HG02678 (cell line): ENCODE measurements at regions not wholly inside any gene's neighbourhood (a gene's known extent, or its start where the extent isn't known, plus 50 kb on each side); places are given as distances from the start of the nearest gene placed in this dataset.
"Not testable (repeated sequence)": the region's sequence is repeated elsewhere in the genome, so short reads cannot be mapped to it uniquely, and the experiment has no call there.

ENCODE experiments used
- ATAC-seq: cut with Tn5 transposase; IDR thresholded peaks from one replicate; pipeline ENCODE4 v1.9.1; 2021; ENCODE audit warnings: mild to moderate bottlenecking, moderate library complexity; ENCODE audit not compliant: unreplicated experiment

DNA sequence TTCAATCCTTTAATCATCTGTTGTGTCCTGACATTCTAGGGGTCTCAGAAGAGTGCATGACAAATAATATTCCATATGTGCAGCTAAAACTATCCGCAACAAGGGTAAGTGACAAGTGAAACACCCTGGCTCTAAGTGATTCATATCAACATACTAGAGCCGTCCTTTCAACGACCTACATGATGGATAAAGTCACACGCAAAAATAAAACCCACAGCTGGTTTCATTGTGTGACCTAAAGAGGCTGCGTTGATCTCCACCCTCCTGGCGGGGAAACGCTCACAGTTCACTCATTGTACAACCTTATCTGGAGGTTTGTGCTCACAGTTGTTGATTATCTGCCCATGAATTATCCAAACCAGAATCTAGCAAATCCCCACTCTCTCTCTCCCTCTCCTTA lies 365.3 kb upstream of the PKN2 start:
- ATAC-seq = no peak

DNA sequence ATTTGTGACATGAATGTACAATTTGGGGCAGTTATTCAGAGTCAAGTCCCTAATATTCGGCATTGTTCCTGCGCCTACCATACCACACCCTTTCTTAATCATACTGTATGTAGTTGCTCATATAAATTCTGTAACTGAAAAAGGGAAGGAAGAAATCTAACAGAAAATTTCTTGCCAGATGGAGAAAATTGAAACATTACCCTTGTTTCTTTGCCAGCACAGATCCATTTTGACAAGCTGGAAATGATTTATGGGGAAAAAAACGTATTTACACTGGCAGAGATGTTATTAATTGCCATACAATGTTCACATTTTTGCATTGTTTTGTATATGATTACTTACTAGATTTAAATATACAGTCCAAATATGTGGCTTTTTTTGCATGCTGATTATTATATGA lies 363.8 kb upstream of the PKN2 start:
- ATAC-seq = no peak

DNA sequence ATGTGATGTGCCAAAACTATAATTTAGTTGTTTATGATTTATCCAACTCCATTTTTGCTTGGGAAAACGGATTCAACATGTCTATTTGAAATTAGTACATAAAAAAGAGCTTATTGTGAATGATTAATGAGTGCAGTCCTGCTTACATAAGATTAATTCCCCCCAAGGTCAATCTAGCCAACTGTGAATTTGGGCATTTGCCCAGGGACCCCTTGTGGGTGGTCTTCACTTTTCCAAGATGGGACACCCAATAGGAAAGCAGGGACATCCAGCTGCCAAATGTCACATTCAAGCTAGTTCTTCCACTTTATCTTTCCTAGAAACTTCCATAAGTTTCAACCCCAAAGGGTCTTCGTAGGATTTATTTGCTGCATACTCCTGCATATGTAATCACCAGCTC lies 362.4 kb upstream of the PKN2 start:
- ATAC-seq = no peak

DNA sequence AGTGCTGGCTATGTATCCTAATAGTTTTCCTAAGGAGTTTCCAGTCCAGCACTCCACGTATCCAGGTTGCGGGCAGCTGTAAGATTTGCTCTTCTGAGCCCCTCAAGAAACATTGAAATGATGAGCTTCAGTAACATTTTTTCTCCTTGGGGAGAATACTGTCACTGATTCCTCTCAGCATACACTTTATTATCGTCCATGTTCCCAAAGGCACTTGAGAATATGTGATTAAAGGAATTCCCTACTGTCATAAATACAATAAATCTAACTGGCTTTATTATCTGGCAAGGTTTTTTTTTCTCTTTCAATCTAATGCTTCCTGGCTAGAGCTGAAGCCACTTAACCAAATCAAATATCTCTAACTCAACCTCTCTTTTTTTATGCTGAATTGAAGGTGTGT lies 359.2 kb upstream of the PKN2 start:
- ATAC-seq = no peak

DNA sequence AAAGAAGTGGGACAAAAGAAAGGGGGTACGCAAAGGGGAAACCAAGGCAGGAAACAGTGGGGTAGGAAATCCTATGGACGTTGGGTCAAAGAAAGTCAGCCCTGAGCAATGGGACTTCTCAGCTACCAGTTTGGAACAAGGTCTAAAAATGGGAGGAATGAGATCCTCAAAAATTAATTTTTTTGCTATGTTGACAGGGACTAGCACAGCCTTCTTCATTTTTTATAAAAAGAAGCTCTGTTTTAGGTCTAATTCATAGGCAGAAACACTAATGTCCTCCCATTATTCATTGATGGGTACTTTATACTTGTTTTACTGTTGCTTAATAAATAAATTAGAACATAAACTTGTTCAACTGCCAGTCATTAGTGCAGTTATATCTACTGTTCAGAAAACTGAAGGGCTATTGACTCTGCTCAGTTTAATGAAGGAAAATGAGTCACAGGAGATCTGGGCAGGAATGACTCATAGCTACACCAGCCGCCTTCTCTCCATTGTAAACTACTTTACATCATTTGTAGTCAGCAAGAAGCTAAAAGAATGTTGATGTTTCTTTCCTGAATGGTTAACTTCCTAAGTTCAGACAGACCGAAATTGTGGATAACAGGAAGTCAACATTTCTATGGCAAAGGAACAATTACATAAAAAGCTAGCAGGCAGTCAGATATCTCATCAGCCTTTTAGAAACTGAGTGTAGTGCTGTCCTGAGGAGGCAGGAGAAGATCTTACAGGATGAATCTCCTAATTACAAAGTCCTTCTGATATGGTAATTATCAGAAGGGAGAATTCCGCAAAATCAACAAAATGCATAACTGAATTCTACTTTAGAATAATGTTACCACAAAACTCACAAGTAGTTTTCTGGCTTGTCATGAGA lies 356.4 kb upstream of the PKN2 start:
- ATAC-seq = no peak

DNA sequence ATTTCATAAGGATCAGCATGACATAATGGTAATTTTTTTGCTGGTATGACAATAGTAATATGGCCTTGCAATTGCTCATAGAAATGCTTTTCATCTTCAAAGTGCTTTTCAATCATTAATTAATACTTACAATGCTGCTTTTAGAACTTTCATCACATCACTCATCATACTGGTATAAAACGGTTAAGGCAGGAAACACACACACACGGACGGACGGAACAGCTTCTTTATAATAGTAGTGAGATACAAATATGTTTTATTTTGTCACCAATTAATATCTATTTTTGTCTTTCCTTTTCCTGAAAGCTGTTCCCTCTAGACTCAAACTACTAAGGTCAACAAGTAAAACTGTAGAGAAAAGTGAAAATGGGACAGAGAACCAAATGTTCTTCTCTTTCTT lies 353.9 kb upstream of the PKN2 start:
- no peak for ATAC-seq

DNA sequence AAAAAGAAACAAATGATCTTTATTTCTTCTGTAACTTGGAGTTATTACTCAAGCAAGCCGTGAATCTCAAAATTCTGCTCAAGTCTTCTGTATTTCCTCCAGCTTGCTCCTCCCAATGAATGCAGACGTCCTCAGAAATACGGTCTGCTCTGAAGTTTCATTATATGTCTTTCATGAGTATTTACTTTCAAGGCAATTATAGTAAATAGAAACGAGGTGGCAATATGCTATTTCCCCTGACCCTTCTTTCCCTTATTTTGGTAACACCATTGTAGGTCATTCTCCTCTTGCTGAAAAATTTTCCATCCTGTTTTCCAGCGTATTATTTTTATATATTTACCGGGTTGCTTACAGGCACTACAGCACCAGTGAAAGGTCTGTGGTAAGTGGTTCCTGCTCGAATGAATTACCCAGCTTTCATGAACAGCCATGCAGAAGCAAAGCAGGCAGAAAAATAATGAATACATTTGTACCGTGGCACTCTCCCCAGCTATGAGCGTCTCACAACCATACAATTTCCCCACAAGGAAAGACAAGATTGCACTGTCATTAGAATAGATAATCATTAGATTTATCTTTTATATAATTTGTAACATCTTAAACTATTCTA lies 350.9 kb upstream of the PKN2 start:
- no peak for ATAC-seq

DNA sequence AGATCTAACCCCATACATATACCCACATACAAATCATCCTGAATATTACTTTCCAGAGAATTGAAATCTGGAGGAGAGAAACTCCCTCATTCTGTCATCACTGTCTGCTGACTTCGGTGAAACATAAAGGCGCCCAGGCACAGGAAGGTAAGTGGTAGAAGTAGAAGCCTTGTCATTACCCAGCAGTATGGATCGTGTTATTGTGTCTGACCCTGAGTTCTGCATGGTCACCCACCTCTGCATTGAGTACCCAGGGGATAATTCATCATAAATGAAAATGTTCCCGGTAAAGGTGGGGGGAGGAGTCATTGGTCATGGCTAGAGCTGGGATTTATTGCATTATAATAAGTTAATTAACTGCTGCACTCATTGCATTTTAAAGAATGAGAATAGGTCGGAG lies 342.6 kb upstream of the PKN2 start:
- no peak for ATAC-seq

DNA sequence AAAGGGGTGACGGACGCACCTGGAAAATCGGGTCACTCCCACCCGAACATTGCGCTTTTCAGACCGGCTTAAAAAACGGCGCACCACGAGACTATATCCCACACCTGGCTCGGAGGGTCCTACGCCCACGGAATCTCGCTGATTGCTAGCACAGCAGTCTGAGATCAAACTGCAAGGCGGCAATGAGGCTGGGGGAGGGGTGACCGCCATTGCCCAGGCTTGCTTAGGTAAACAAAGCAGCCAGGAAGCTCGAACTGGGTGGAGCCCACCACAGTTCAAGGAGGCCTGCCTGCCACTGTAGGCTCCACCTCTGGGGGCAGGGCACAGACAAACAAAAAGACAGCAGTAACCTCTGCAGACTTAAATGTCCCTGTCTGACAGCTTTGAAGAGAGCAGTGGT lies 342.0 kb upstream of the PKN2 start:
- not testable (repeated sequence) for ATAC-seq

DNA sequence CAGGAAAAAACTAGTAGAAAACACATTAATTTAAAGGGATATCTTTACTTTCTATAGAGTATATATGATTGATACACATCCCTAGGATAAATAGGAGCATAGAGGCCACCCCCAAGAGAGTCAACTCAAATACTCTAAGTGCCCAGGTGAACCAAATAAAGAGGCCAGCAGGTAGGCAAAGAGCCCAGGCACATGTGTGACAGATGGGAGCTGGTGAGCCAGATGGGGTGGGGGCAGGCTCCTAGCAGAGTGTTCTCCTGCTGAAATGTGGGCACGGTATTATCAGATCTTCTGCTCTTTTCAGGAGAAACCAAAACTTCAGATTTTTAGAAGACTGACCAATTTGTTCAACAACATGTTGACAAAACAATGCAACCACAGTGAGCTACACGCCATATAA lies 333.4 kb upstream of the PKN2 start:
- no peak for ATAC-seq

DNA sequence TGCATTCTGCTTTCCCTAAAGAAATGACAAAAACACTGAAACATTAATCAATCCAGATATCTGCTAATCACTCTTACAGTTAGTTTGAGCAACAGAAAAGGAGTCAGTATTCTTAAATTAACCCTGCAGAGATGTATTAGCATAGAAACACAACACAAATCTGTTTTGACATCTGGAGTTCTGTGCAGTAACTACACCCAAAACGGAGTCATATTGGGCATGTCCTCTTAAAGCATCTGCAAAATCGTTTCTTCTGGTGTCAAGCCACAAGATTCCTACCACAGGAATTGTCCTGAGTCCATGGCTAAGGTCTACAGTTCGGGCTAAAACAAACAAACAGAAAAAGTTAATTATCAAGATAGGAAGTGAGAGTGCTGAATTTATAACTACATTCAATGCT lies 332.1 kb upstream of the PKN2 start:
- ATAC-seq = no peak

DNA sequence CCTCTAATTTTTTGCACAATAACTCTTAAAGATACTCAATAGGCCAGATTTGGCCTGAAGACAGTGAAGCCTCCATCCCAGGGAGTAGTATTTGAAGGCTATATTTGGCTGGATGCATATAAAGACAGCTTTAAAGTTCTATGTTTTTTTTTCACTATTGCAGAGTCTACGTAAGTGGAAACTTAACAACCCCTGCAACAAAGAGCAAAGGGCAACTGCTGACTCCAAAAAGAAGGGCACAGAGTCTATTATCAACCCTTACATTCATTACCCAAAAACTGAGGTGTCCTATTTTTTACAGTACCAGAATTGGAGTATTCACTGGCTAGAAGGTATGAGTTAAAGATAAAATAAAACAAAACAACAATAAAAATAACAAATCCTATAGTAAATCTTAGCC lies 329.8 kb upstream of the PKN2 start:
- no peak for ATAC-seq

DNA sequence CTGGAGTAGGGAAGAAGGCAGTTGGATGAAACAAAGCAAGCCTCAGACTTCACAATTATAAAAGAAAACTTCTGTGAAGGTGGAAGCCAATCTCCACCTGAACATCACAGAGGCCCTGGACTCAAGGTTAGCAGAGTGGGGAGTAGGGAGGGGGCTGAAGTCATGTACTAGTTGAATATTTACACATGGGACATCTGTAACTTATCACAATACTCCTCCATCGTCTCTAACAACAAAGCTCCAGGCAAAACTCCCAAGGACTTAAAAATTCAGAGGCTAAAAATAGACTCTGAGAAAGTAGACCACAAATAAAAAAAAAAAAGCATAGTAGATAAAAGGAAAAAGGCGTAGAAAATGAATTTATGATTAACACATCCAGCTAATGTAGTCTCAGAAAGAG lies 326.3 kb upstream of the PKN2 start:
- no peak for ATAC-seq

DNA sequence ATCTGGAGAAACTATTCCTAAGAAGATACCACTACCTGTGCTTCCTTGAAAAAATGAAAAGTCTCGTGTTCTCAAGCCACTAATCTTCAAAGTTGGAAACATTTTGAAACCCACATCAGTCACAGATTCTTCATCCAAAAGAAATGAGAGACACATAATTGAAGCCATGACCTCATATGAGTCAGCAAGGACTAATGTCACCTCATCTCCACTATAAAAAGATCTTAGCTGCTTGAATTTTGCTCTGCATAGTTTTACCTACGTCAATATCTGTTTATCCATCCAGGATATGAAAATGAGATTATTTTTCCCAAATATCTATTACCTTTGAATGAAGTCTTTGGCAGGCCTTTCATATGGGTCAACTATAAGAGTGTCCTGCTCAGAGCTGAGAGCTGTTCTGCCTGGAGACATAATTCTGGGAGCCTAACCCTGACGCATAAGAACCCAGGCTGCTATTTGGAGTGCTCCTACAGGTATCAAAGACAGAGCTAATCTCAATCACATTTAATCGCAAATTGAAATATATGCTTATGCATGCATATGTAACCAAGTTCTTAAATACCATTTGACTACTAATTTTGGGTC lies 312.5 kb upstream of the PKN2 start:
- ATAC-seq = no peak

DNA sequence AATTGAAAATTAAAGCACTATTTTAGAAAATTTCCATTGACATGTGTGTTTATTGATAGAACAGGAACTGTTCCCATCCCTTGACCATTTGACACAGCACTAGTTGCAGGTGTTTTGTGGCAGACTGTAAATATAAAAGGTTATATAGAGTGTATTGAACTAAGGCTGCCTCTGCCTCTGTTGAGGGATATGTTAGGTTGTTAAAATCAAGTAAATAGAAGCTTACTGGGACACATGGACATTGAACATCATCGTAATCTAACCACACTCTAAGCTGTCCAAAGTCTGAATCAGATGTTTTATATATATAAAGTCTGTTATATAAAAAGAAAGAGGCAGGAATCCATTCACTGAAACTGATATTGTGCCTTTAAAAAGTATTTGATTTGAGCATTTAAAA lies 308.1 kb upstream of the PKN2 start:
- ATAC-seq = no peak

DNA sequence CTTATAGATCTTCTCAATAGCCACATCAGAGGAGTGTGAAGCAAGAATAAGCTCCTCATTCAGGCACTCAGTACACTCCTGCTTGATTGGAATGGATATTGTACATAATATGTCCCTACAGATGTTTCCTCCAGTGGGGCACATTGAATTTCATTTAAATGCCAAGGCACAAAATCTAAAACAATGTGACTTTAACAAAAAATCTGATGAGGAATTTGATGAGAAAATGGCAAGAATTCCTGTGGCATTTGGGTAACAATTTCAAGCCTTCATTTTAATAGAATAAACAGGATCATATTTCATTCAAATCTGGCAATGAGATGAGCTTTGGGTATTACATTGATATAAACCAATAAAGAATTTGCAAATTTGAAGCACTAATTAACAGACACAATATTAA lies 307.7 kb upstream of the PKN2 start:
- no peak for ATAC-seq

DNA sequence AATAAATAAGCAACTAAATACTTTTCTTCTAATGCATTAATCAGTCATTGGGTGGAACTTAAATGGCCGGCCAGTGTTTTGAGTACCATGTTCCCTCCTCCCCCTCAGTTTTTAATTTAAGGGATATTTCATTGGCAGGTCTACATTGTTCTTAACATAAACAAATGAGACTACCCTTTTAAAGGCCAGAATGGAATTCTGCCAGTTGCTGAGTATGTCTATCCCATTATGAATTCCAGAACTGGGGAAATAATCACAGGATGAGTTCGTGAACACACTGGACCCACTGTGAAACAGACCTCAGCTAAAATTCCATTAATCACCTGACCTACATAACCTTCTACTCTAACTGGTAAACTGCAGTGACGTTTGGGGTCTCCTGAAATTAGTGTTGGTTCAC lies 305.5 kb upstream of the PKN2 start:
- ATAC-seq = no peak

DNA sequence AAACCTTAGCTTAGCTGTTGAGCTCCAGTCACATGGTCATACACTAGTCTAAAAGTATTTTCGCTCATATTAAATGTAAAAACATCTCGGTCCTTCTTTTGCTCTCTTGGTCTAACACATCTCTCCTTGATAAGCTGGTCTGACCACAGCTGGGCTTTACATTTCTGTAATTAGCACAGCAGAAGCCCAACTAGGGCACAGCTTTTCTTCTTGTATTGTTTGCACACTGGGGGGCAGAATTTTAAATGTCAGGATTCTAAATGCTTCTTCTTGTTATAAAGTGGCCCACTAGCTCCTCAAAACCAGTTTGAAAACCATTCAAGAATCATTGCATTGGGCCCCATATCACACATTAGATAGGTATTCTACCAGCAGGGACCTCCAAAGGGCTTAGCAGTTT lies 289.1 kb upstream of the PKN2 start:
- ATAC-seq = no peak

DNA sequence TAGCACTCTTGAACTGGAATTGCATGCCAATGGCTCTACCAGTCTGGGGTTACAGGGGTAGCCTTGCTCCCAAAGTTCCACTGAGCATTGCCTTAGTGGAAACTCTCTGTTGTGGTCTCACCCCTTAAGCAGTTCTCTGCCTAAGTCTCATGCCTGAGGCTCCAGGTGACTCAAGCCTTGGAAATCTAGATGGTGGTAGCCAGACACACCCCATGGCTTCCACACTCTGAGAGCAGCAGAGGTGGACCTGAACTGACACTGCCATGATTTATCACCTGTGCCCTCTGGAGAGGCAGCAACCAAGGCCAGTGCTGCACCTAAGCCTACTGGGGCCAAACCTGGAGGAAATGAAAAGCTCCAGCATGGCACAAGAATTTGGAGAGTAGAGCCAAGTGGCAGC lies 285.7 kb upstream of the PKN2 start:
- no peak for ATAC-seq

DNA sequence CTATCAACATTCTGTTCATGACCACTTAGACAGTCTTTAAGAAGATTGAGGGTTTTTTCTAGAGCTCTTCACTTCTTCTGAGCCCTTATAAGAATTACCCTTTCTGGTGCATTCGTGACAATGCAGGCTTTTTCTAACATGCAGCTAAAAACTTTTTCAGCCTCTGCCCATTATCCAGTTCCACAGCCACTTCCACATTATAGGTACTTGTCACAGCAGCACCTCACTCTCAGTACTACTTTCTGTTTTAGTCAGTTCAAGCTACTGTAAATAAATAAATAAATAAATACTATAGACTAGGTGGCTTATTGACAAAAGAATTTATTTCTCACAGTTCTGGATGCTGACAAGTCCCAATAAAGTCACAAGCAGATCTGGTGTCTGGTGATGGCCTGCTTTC lies 284.4 kb upstream of the PKN2 start:
- peak; percentile 52 for ATAC-seq

DNA sequence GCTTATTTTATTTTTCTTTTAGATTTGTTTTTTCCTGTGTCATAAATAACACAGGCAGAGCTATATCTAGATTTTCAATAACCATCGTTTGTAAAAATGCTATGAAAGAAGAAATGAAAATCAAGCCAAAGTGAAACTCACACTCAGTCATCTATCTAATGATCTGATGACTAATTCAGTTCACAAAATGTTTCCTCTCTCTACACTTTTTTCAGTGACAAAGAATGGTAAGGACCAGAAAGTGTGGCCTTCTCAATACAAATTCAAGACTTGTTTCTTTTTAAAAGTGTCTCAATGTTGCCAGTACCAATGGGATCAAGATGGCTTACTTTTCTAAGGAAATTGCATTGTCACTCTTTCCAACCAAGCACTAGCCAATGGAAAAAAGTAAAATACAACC lies 282.8 kb upstream of the PKN2 start:
- peak; percentile 76 for ATAC-seq

DNA sequence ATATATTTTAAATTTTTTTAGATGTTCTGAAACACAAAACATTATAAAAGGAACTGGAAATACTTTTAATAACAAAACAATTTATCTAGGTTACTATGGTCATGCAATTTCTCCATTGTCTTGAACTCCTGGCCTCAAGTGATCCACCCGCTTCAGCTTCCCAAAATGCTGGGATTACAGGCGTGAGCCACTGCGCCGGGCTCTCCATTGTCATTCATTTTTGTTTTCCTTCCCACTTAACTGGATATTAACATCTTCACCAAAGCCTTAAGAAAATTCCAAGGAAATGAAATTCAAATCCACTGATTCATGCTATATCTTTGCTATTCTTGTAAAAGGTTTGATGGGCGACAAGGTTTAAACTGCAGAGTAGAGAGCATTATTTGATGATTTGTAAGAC lies 279.5 kb upstream of the PKN2 start:
- ATAC-seq = no peak
